ENCODE measurements at regions not wholly inside any gene's neighbourhood (a gene's known extent, or its start where the extent isn't known, plus 50 kb on each side); places are given as distances from the start of the nearest gene placed in this dataset.

DNA sequence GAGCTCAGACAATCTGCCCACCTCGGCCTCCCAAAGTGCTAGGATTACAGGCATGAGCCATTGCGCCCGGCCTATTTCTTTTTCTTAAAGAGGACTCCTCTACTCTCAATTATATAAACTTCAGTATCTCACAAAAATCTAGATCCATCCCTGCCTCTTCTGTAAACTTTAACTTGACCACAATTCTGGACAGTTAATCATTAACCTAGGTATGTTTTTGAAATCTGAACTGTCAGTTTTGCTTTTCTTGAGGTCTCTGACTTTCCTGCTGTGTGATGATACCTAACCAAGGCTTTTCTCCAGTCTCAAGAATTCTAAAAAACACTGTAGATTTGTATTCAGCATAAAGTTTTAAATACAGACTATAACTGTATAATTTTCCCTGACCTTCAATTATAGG, 388.2 kb upstream of the SYNCRIP start:
- TF ChIP-seq, protein P1, sequence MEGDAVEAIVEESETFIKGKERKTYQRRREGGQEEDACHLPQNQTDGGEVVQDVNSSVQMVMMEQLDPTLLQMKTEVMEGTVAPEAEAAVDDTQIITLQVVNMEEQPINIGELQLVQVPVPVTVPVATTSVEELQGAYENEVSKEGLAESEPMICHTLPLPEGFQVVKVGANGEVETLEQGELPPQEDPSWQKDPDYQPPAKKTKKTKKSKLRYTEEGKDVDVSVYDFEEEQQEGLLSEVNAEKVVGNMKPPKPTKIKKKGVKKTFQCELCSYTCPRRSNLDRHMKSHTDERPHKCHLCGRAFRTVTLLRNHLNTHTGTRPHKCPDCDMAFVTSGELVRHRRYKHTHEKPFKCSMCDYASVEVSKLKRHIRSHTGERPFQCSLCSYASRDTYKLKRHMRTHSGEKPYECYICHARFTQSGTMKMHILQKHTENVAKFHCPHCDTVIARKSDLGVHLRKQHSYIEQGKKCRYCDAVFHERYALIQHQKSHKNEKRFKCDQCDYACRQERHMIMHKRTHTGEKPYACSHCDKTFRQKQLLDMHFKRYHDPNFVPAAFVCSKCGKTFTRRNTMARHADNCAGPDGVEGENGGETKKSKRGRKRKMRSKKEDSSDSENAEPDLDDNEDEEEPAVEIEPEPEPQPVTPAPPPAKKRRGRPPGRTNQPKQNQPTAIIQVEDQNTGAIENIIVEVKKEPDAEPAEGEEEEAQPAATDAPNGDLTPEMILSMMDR (IDR thresholded peaks at IDR 0.05) = no peak
- no peak for TF ChIP-seq EZH2 (IDR thresholded peaks at IDR 0.05; ENCODE audit: borderline replicate concordance, insufficient read depth, low read depth, low read length, poor library complexity, severe bottlenecking)
